CD1c-positive myeloid dendritic cell (primary cell): ENCODE measurements at regions not wholly inside any gene's neighbourhood (a gene's known extent, or its start where the extent isn't known, plus 50 kb on each side); places are given as distances from the start of the nearest gene placed in this dataset.
"Not testable (repeated sequence)": the region's sequence is repeated elsewhere in the genome, so short reads cannot be mapped to it uniquely, and the experiment has no call there.

Experiments used
- DNase-seq: peaks from one replicate; pipeline ENCODE4 v3.0.0-alpha.2; 2016; ENCODE audit errors: extremely low spot score

DNA sequence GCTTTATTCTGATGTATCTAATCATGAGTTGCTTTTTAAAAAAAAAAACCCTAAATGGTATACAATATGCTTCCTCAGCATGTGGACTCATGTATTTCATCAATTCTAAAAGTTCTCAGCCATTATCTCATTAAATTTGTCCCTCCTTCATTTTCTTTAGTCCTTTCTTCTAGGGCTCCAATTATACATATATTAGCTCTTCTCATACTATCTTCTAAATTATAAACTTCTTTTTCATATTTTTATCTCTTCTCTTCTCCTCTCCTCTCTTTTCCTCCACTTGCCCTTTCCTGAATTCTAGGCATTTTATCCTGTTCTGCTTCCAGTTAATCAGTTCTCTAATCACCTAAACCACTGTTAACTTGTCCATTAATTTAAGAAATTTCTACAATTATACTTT lies 55.0 kb upstream of the IL33 start:
- no peak for DNase-seq

DNA sequence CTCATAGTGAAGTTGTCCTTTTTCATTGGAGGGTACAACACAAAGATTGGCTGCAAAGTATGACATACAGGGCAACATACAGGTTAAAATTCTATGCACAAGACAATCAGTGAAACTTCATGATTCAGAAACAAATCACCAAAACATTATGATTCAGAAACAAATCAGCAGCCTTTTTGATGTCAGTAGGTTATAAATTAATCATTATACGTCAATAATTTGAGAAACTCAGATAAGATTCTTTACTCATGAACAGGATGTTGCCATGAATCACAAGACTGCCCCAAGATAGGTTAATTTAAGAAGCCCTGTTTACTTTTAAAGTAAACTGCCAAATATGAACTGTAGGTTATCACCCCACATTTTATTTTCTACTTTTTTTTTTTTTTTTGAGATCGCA lies 62.2 kb upstream of the IL33 start:
- DNase-seq: no peak

DNA sequence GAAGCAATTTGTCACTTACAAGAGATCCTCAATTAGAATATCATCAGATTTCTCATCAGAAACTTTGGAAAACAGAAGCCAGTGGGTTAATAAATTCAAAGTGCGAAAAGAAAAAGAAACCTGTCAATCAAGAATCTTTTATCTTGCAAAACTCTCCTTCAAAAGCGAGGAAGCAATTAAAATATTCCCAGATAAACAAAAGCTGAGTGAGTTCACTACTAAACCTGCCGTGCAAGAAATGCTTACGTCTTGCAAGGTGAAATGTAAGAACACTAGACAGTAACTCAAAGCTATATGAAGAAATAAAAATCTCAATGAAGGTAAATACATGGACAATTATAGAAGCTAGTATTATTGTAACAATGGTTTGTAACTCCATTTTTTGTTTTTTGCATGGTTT lies 62.8 kb upstream of the IL33 start:
- DNase-seq: no peak

DNA sequence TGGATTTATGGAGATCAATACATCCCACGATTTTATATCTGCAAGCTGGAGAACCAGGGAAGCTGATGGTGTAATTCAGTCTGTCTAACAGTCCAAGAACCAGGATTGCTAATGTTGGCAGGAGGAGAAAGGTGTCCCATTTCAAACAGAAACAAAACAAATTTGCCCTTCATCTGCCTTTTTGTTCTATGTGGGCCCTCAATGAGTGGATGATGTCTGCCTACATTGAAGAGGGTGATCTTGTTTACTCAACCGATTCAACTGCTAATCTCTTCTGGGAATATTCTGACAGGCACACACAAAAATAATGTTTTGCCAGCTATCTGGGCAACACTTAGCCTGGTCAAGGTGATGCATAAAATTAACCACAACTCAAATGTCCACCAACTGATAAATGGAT lies 65.1 kb upstream of the IL33 start:
- no peak for DNase-seq

DNA sequence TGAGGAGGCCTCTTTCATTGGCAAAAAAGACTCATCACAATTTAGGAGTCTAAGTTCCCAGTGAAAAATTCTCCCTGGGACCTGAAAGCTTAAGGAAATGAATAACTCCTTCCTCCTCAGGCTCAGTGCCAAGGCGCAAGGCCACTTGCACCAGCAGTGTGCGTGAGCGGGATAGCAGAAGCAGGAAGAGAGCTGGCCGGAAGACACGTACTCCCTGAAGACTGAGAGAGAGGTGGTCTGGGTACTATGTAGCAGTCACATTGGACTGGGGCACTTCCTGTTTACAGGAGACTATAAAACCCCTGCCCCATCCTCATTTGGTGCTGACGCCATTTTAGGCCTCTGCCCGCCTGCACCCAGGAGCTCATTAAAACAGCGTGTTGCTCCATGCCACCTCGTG lies 66.3 kb upstream of the IL33 start:
- DNase-seq: no peak

GRCh38 chr9:6147846-6148245 lies 67.8 kb upstream of the IL33 start:
- no peak for DNase-seq

GRCh38 chr9:6144947-6145346 lies 70.7 kb upstream of the IL33 start:
- no peak for DNase-seq

GRCh38 chr9:6142799-6143454 lies 72.7 kb upstream of the IL33 start:
- DNase-seq: no peak

DNA sequence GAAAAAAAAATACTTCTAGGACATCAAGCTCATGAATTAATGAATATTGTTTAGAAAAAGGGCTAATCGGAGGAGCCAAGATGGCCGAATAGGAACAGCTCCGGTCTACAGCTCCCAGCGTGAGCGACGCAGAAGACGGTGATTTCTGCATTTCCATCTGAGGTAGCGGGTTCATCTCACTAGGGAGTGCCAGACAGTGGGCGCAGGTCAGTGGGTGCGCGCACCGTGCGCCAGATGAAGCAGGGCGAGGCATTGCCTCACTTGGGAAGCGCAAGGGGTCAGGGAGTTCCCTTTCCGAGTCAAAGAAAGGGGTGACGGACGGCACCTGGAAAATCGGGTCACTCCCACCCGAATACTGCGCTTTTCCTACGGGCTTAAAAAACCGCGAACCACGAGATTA lies 79.8 kb upstream of the IL33 start:
- DNase-seq: not testable (repeated sequence)

GRCh38 chr9:6134661-6135180 lies 80.9 kb upstream of the IL33 start:
- DNase-seq: no peak

- DNase-seq: no peak
These were observed 82.1 kb upstream of the IL33 start for GRCh38 chr9:6133346-6134063.

- no peak for DNase-seq
These were observed 83.0 kb upstream of the IL33 start for GRCh38 chr9:6132650-6133049.

DNA sequence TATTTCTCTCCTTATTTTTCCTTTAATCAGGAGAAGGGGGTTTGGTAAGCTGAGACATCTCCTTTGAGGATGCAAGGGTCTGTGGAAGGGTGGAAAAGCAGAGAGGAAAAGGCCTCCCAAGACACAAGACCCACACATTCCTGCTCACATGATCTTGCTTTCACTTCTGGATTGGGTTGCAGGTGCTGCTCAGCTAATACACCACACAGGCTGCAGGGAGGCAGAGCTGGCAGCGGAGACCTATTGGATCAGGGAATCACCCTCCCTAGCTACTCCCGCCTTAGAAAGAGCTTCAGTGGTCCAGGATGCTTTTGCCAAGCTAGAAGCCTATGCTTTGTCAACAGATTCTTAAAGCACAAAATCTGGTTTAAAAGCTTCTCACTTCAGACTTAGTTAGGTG lies 87.6 kb upstream of the IL33 start:
- no peak for DNase-seq

DNA sequence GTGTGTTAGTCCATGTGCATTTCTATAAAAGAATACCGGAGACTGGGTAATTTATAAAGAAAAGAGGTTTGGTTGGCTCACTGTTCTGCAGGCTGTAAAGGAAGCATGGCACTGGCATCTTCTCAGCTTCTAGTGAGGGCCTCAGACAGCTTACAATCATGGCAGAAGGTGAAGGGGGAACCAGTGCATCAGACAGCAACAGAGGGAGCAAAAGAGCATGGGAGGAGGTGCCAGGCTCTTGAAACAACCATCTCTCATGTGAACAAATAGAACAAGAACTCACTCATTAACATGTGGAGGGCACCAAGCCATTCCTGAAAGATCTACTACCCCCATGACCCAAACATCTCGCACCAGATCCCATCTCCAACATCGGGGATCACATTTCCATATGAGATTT lies 89.2 kb upstream of the IL33 start:
- DNase-seq: no peak

- DNase-seq: no peak
These were observed 92.2 kb upstream of the IL33 start for GRCh38 chr9:6123416-6123815.

GRCh38 chr9:6121707-6122106 lies 93.9 kb upstream of the IL33 start:
- no peak for DNase-seq

DNA sequence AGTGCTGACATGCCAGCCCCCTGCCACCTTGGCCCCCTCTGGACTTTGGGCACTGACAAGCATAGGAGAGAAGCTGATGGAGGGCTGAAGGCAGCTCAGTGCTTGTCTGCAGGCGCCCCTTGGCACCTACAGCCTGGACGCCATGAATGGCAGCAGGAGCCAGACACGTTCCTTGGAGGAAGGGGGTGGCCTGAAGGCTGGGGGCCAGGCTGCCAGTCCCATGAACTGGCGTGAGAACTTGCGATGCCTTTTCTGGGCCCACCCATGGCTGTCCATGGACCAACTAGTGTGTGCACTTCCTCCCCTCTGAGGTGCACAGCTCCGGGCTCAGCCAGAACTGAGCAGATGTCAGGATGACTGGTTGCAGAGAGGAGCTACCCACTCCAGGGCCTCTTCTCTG lies 99.0 kb upstream of the RANBP6 start:
- DNase-seq: no peak

DNA sequence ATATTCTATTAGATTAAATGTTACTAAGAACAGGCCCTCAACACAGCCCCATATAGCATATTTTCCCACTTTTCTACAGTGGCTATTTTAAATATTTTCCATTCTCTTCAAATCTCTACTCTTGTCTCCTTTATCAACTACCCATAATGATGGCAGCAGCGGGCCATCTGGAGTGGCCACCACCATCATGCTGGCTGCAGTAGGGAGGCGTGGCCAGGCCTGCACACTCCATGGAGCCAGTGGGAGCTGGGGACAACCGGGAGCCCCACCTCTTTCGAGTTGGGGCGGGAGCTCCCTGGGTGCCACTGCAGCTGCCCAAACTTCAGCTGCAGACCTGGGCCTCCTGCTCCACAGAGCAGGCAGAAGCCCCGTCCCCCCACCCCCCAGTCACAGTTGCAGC lies 98.4 kb upstream of the RANBP6 start:
- no peak for DNase-seq

- DNase-seq: no peak
These were observed 97.9 kb upstream of the RANBP6 start for GRCh38 chr9:6113312-6113711.

DNA sequence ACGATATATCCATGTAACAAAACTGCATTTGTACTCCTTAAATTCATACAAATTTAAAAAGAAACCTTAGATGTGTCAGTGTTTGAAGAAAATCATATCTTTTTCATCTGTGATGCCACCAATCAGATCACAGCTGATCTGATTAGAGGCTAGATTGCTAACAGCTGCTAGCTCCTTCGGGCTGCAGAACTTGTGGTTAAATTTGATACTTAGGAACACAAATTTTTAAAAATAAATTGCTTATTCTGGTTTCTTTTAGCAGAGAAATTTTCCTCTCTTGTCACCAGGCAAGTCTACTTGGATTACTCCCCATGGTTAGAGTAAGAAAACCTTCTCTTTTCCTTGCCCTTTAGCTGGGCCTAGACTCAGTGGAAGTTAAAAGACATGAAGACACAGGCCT lies 94.6 kb upstream of the RANBP6 start:
- DNase-seq: no peak

DNA sequence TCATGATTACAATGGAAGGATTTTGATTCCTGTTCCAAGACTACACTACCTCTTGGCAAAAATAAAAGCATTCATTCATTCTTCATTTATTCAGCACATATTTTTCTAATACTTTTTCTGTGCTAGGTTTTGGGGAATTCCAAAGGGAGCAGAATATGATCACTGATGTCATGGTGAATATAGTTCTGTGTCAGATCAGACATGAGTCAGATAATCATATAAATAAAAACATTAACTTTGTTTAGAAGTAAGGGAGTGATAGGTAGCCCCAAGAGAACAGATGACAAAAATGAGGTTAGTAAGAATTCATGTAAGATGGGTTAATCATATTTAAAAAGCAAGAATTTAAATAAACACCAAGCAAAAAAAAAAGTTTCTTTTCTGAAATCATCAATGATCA lies 94.1 kb upstream of the RANBP6 start:
- DNase-seq: no peak

- DNase-seq: peak; percentile 1
These were observed 91.4 kb upstream of the RANBP6 start for GRCh38 chr9:6106711-6107339.

GRCh38 chr9:6105738-6106137 lies 90.3 kb upstream of the RANBP6 start:
- DNase-seq: no peak
